A549 (cell line): ENCODE measurements at regions not wholly inside any gene's neighbourhood (a gene's known extent, or its start where the extent isn't known, plus 50 kb on each side); places are given as distances from the start of the nearest gene placed in this dataset.

Experiments used
- ATAC-seq, 2 experiments: fragments of 200-7000 bp in 1 of 2; fragments of >200 bp in 1 of 2; cut with Nextera tagmentation in 1 of 2; cut with Tn5 transposase in 1 of 2; 3 replicates each; pipeline versions ENCODE4 v1.8.0 to v1.9.1; 2018 to 2020; ENCODE audit warnings: mild to moderate bottlenecking in 1 of 2, moderate library complexity in 1 of 2
- CTCF ChIA-PET: fragments of 300-600 bp; sonication (Branson Sonifier 250); formaldehyde crosslinking; extraction: SDS; loops from one replicate; lab custom pipeline; 2021; ENCODE audit warnings: antibody characterized with exemption, inconsistent platforms; lab: Yijun Ruan, JAX
- POLR2A ChIA-PET: fragments of 350-600 bp; formaldehyde crosslinking; extraction: SDS; loops from one replicate; lab custom pipeline; 2021; ENCODE audit warnings: antibody characterized with exemption, inconsistent platforms; lab: Yijun Ruan, JAX
- DNase-seq, 2 experiments: peaks; one replicate each; pipeline versions ENCODE4 v3.0.0 to v3.0.0-alpha.2; 2011 to 2016; ENCODE audit warnings: low read depth in 1 of 2, low spot score in 1 of 2
- FAIRE-seq: peaks from 2 replicates; lab custom pipeline; 2011; peaks lifted over from hg19 to GRCh38; lab: Jason Lieb, UNC
- H3K27ac ChIP-seq, 2 experiments: fragments of >200 bp; sonication (Bioruptor Twin); formaldehyde crosslinking; 3 replicates each; pipeline ENCODE4 v1.5.1; 2016 to 2017
- H3K4me1 ChIP-seq: fragments of >200 bp; sonication (Bioruptor Twin); formaldehyde crosslinking; 3 replicates; pipeline ENCODE4 v1.6.1; 2016
- H3K4me2 ChIP-seq: fragments of >200 bp; sonication (Bioruptor Twin); formaldehyde crosslinking; 3 replicates; pipeline ENCODE4 v1.6.1; 2016
- H3K4me3 ChIP-seq: fragments of >200 bp; sonication (Bioruptor Twin); formaldehyde crosslinking; 3 replicates; pipeline ENCODE4 v1.5.1; 2016
- H3K9me3 ChIP-seq: fragments of >200 bp; sonication (Bioruptor Twin); formaldehyde crosslinking; 3 replicates; pipeline ENCODE4 v1.6.1; 2016
- CEBPB ChIP-seq, 2 experiments: fragments of >200 bp in 1 of 2; sonication (Bioruptor Twin) in 1 of 2; formaldehyde crosslinking in 1 of 2; IDR thresholded peaks; 2 replicates each; pipeline ENCODE4 v1.6.1; 2012 to 2016
- CHD2 ChIP-seq: fragments of 150-350 bp; IDR thresholded peaks from 2 replicates; pipeline ENCODE4 v1.6.1; 2014; ENCODE audit warnings: low read length; ENCODE audit not compliant: partially characterized antibody
- EHF ChIP-seq: fragments of 250-450 bp; sonication (Bioruptor Pico); IDR thresholded peaks from 2 replicates; pipeline ENCODE4 v1.5.0; 2020; ENCODE audit warnings: mild to moderate bottlenecking
- EHMT2 ChIP-seq: fragments of 200-600 bp; sonication (generic); IDR thresholded peaks from 2 replicates; pipeline ENCODE4 v1.6.1; 2016; ENCODE audit warnings: antibody characterized with exemption, low read depth, mild to moderate bottlenecking, moderate library complexity
- ESRRA ChIP-seq: fragments of 150-350 bp; IDR thresholded peaks from 2 replicates; pipeline ENCODE4 v1.6.1; 2014; ENCODE audit warnings: mild to moderate bottlenecking, low read length, borderline replicate concordance
- FOSB ChIP-seq: fragments of 250-450 bp; sonication (Bioruptor Pico); IDR thresholded peaks from 2 replicates; pipeline ENCODE4 v1.5.0; 2020; ENCODE audit warnings: mild to moderate bottlenecking, moderate library complexity
- FOXS1 ChIP-seq: fragments of 250-450 bp; sonication (Bioruptor Pico); IDR thresholded peaks from 2 replicates; pipeline ENCODE4 v1.5.0; 2020; ENCODE audit warnings: mild to moderate bottlenecking, moderate library complexity
- HEYL ChIP-seq: fragments of 250-450 bp; sonication (Bioruptor Pico); IDR thresholded peaks from 2 replicates; pipeline ENCODE4 v1.8.0; 2021; ENCODE audit warnings: mild to moderate bottlenecking, moderate library complexity
- HOXB13 ChIP-seq: fragments of 250-450 bp; sonication (Bioruptor Pico); IDR thresholded peaks from 2 replicates; pipeline ENCODE4 v1.5.0; 2020; ENCODE audit warnings: low read depth, mild to moderate bottlenecking, moderate library complexity
- HOXB5 ChIP-seq: fragments of 250-450 bp; sonication (Bioruptor Pico); IDR thresholded peaks from 2 replicates; pipeline ENCODE4 v1.5.0; 2020; ENCODE audit warnings: mild to moderate bottlenecking, moderate library complexity
- MYC ChIP-seq: IDR thresholded peaks from 2 replicates; pipeline ENCODE4 v1.6.1; 2012; ENCODE audit warnings: mild to moderate bottlenecking, inconsistent platforms, low read length, improper control_type of control experiment, borderline replicate concordance
- NPAS2 ChIP-seq: fragments of 250-450 bp; sonication (Bioruptor Pico); IDR thresholded peaks from 2 replicates; pipeline ENCODE4 v1.8.0; 2022; ENCODE audit warnings: mild to moderate bottlenecking, moderate library complexity, borderline replicate concordance
- NR3C1 ChIP-seq: fragments of >200 bp; sonication (Bioruptor Twin); formaldehyde crosslinking; IDR thresholded peaks from 3 replicates; pipeline ENCODE4 v1.6.1; 2017
- POLR2AphosphoS2 ChIP-seq: conservative IDR thresholded peaks from 2 replicates; pipeline ENCODE4 v1.6.1; 2012; ENCODE audit warnings: low read length, improper control_type of control experiment, inconsistent platforms
- RAD21 ChIP-seq, 2 experiments: fragments of >200 bp in 1 of 2; sonication (Bioruptor Twin) in 1 of 2; formaldehyde crosslinking in 1 of 2; IDR thresholded peaks in 1 of 2; conservative IDR thresholded peaks in 1 of 2; 2 replicates in 1 of 2; 3 replicates in 1 of 2; pipeline ENCODE4 v1.6.1; 2012 to 2018; ENCODE audit warnings: inconsistent platforms in 1 of 2
- RFX5 ChIP-seq: fragments of 450-650 bp; IDR thresholded peaks from 2 replicates; pipeline ENCODE4 v1.7.1; 2014; ENCODE audit warnings: antibody characterized with exemption, mild to moderate bottlenecking, moderate library complexity
- RNF2 ChIP-seq: fragments of 200-600 bp; sonication (generic); IDR thresholded peaks from 2 replicates; pipeline ENCODE4 v1.6.1; 2016; ENCODE audit warnings: low read depth, mild to moderate bottlenecking, antibody characterized with exemption, moderate library complexity, borderline replicate concordance
- SMC3 ChIP-seq: fragments of >200 bp; sonication (Bioruptor Twin); formaldehyde crosslinking; IDR thresholded peaks from 3 replicates; pipeline ENCODE4 v1.6.1; 2018; ENCODE audit warnings: inconsistent platforms
- SREBF2 ChIP-seq: fragments of 450-650 bp; IDR thresholded peaks from 2 replicates; pipeline ENCODE4 v1.6.1; 2014; ENCODE audit warnings: mild to moderate bottlenecking, moderate library complexity
- TFCP2L1 ChIP-seq: fragments of 250-450 bp; sonication (Bioruptor Pico); IDR thresholded peaks from 2 replicates; pipeline ENCODE4 v1.5.0; 2021; ENCODE audit warnings: mild to moderate bottlenecking
- ZNF302 ChIP-seq: fragments of 250-450 bp; sonication (Bioruptor Pico); IDR thresholded peaks from 2 replicates; pipeline ENCODE4 v1.9.0; 2021; ENCODE audit warnings: inconsistent platforms, mild to moderate bottlenecking, moderate library complexity
- WGBS: methylation state at CpG from one replicate; pipeline ENCODE4 v1.1.6; 2017; ENCODE audit errors: missing lambda C conversion rate; 5-methylcytosine and 5-hydroxymethylcytosine counted together
- TF ChIP-seq, protein P1 (sequence below): IDR thresholded peaks from 2 replicates; pipeline ENCODE4 v1.6.1; 2012; ENCODE audit warnings: low read depth, borderline replicate concordance
- TF ChIP-seq, protein P2 (sequence below): fragments of >200 bp; sonication (Bioruptor Twin); formaldehyde crosslinking; IDR thresholded peaks from 2 replicates; pipeline ENCODE4 v1.6.1; 2016
- TF ChIP-seq, protein P3 (sequence below): fragments of 150-350 bp; IDR thresholded peaks from 2 replicates; pipeline ENCODE4 v1.6.1; 2014; ENCODE audit warnings: low read depth, mild to moderate bottlenecking, low read length
- TF ChIP-seq, protein P4 (sequence below): fragments of 250-450 bp; sonication (Bioruptor Pico); IDR thresholded peaks from 2 replicates; pipeline ENCODE4 v1.5.0; 2020; ENCODE audit warnings: low read depth, mild to moderate bottlenecking, moderate library complexity
- TF ChIP-seq, protein P5 (sequence below): fragments of 200-600 bp; sonication (generic); IDR thresholded peaks from 2 replicates; pipeline ENCODE4 v1.6.1; 2016; ENCODE audit warnings: antibody characterized with exemption, mild to moderate bottlenecking, moderate library complexity

DNA sequence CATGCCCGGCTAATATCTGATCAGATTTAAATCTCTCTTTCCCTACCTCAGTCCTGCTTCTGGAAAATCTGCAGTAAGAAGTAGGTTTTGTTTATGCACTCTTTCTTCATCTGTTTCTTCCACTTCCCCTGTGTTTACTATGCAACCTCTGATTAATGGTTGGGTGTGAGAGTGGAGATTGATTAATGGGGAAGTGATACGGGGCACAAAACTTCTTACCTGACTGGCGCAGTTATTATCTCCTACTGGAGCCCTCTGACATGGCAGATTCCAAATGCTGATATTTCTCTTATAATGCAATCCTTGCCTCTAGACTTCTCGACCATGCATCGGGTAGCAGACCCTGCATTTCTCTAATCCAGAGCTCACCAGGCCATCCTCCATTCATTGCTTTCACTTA, 60.2 kb upstream of the HPGD start:
- H3K27ac ChIP-seq: no peak overlapping the region
- POLR2A ChIA-PET: no interaction called here
- WGBS: 87% methylated on average over 5 of the region's 5 CpGs
- DNase-seq (no peak), FAIRE-seq (no peak), ATAC-seq (no peak)
- CTCF ChIA-PET: interaction anchor here (1.8 kb wide), 1 partner anchor 61 kb away, joined by 4 read pairs; the partner anchor contains the start of gene HPGD
- no peaks in the 10 kb centered on the region for H3K4me1 ChIP-seq
- no peak overlapping the region for H3K4me3 ChIP-seq
- no peaks in the 10 kb centered on the region for H3K9me3 ChIP-seq
- TF ChIP-seq RNF2: no peak
- TF ChIP-seq CHD2: no peak
- no peak for TF ChIP-seq SMC3
- no peak for TF ChIP-seq RFX5
- no peak overlapping the region for H3K4me2 ChIP-seq

DNA sequence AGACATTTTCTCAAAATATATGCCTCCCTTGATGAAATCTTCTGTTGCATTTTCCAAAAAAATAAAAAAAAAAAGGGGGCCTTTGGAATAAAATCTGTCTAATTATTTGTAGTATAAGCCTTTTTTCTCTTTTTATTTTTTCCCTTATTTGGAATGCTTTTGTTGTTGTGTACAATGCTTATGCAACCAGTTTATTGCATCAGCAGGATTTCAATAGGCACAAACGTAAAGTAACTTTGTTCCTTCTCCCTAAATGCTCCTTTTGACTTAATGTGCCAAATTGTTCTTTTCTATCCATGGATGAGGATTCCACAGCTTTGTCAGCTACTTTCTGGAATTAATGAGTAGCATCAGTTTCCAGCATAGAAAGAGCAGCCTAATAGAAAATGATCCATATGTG, 59.6 kb upstream of the HPGD start:
- TF ChIP-seq NR3C1: no peak
- no peak for TF ChIP-seq ZNF302
- no peak for TF ChIP-seq TFCP2L1 (CRISPR knock-in tag)
- TF ChIP-seq SREBF2: no peak
- TF ChIP-seq HOXB5 (CRISPR knock-in tag): no peak
- no peak for TF ChIP-seq HOXB13 (CRISPR knock-in tag)
- TF ChIP-seq, protein P1, sequence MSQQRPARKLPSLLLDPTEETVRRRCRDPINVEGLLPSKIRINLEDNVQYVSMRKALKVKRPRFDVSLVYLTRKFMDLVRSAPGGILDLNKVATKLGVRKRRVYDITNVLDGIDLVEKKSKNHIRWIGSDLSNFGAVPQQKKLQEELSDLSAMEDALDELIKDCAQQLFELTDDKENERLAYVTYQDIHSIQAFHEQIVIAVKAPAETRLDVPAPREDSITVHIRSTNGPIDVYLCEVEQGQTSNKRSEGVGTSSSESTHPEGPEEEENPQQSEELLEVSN: no peak
- no peak for TF ChIP-seq NPAS2 (CRISPR knock-in tag)
- TF ChIP-seq, protein P2, sequence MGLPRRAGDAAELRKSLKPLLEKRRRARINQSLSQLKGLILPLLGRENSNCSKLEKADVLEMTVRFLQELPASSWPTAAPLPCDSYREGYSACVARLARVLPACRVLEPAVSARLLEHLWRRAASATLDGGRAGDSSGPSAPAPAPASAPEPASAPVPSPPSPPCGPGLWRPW: no peak
- no peak for TF ChIP-seq FOXS1 (CRISPR knock-in tag)
- no peak for TF ChIP-seq CEBPB (IDR thresholded peaks at IDR 0.05)
- TF ChIP-seq, protein P3, sequence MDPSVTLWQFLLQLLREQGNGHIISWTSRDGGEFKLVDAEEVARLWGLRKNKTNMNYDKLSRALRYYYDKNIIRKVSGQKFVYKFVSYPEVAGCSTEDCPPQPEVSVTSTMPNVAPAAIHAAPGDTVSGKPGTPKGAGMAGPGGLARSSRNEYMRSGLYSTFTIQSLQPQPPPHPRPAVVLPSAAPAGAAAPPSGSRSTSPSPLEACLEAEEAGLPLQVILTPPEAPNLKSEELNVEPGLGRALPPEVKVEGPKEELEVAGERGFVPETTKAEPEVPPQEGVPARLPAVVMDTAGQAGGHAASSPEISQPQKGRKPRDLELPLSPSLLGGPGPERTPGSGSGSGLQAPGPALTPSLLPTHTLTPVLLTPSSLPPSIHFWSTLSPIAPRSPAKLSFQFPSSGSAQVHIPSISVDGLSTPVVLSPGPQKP: no peak
- TF ChIP-seq FOSB (CRISPR knock-in tag): no peak
- TF ChIP-seq EHF (CRISPR knock-in tag): no peak
- no peak for TF ChIP-seq RAD21 (conservative IDR thresholded peaks at IDR 0.05 in 1 of 2, IDR thresholded peaks at IDR 0.05 in 1 of 2)
- TF ChIP-seq MYC: no peak
- TF ChIP-seq, protein P4, sequence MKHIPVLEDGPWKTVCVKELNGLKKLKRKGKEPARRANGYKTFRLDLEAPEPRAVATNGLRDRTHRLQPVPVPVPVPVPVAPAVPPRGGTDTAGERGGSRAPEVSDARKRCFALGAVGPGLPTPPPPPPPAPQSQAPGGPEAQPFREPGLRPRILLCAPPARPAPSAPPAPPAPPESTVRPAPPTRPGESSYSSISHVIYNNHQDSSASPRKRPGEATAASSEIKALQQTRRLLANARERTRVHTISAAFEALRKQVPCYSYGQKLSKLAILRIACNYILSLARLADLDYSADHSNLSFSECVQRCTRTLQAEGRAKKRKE (CRISPR knock-in tag): no peak
- TF ChIP-seq, all 56 proteins: peak for 0
- DNase-seq: no peak
- ATAC-seq: no peak
- Histone ChIP-seq H3K27ac (no peak overlapping the region), H3K4me1 (no peaks in the 10 kb centered on the region), H3K4me2 (no peak overlapping the region), H3K9me3 (no peaks in the 10 kb centered on the region), H3K4me3 (no peak overlapping the region)
- FAIRE-seq: no peak
- ChIA-PET CTCF (interaction anchor here (1.8 kb wide), 1 partner anchor 60 kb away, joined by 4 read pairs; the partner anchor contains the start of gene HPGD), POLR2A (no interaction called here)
- WGBS: 84% methylated on average over 1 of the region's 1 CpG

DNA sequence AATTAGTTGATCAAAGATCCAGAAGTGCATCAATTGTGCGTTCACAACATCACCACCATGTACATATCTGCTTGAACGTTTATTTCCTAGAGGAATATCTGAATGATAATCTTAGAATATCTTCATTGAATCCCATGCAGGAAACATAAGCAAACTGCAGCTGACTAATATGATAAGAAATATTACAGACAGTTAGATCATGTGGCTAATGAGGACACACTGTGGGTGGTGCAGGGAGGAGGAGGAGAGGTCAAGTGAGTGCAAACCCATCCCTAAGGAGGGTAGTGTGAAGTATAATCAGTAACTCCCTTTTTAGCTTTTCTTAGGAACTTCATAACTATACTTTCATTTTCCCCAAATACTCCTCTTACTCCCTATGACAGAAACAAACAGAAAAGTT, 58.3 kb upstream of the HPGD start:
- no peak overlapping the region for H3K27ac ChIP-seq
- H3K4me3 ChIP-seq: no peak overlapping the region
- H3K4me2 ChIP-seq: no peak overlapping the region
- 83% methylated on average over 2 of the region's 2 CpGs for WGBS
- no peaks in the 10 kb centered on the region for H3K9me3 ChIP-seq
- H3K4me1 ChIP-seq: no peaks in the 10 kb centered on the region
- POLR2A ChIA-PET: no interaction called here
- no peak for FAIRE-seq
- DNase-seq: no peak
- CTCF ChIA-PET: no interaction called here
- no peak for ATAC-seq
- TF ChIP-seq, protein P5, sequence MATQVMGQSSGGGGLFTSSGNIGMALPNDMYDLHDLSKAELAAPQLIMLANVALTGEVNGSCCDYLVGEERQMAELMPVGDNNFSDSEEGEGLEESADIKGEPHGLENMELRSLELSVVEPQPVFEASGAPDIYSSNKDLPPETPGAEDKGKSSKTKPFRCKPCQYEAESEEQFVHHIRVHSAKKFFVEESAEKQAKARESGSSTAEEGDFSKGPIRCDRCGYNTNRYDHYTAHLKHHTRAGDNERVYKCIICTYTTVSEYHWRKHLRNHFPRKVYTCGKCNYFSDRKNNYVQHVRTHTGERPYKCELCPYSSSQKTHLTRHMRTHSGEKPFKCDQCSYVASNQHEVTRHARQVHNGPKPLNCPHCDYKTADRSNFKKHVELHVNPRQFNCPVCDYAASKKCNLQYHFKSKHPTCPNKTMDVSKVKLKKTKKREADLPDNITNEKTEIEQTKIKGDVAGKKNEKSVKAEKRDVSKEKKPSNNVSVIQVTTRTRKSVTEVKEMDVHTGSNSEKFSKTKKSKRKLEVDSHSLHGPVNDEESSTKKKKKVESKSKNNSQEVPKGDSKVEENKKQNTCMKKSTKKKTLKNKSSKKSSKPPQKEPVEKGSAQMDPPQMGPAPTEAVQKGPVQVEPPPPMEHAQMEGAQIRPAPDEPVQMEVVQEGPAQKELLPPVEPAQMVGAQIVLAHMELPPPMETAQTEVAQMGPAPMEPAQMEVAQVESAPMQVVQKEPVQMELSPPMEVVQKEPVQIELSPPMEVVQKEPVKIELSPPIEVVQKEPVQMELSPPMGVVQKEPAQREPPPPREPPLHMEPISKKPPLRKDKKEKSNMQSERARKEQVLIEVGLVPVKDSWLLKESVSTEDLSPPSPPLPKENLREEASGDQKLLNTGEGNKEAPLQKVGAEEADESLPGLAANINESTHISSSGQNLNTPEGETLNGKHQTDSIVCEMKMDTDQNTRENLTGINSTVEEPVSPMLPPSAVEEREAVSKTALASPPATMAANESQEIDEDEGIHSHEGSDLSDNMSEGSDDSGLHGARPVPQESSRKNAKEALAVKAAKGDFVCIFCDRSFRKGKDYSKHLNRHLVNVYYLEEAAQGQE: no peak
- TF ChIP-seq RAD21 (conservative IDR thresholded peaks at IDR 0.05 in 1 of 2, IDR thresholded peaks at IDR 0.05 in 1 of 2) (no peak), NR3C1 (no peak), ESRRA (no peak), FOXS1 (CRISPR knock-in tag) (no peak), HEYL (CRISPR knock-in tag) (no peak), POLR2AphosphoS2 (no peak), EHMT2 (no peak), MYC (no peak), HOXB13 (CRISPR knock-in tag) (no peak)
- TF ChIP-seq, protein P2: no peak
- TF ChIP-seq, protein P3: no peak
